ENCODE measurements at regions not wholly inside any gene's neighbourhood (a gene's known extent, or its start where the extent isn't known, plus 50 kb on each side); places are given as distances from the start of the nearest gene placed in this dataset.

GRCh38 chr3:29201604-29202003 lies 79.3 kb upstream of the RBMS3 start:
- TF ChIP-seq POLR2AphosphoS5 (IDR thresholded peaks at IDR 0.05; ENCODE audit: low read depth, low read length) (no peak), POLR2A (IDR thresholded peaks at IDR 0.05; ENCODE audit: low read depth, low read length) (no peak), TAF1 (IDR thresholded peaks at IDR 0.05; ENCODE audit: low read depth, low read length) (no peak), SPI1 (IDR thresholded peaks at IDR 0.05; ENCODE audit: low read depth, low read length) (no peak)

Measured in GM12891 (cell line).